Ishikawa (cell line): ENCODE measurements at regions not wholly inside any gene's neighbourhood (a gene's known extent, or its start where the extent isn't known, plus 50 kb on each side); places are given as distances from the start of the nearest gene placed in this dataset.

Source experiments
- CEBPB ChIP-seq: IDR thresholded peaks from 2 replicates; pipeline ENCODE4 v1.6.1; 2012
- CREB1 ChIP-seq: IDR thresholded peaks from 2 replicates; pipeline ENCODE4 v1.6.1; 2012; ENCODE audit warnings: low read depth
- EGR1 ChIP-seq: IDR thresholded peaks from 2 replicates; pipeline ENCODE4 v1.6.1; 2012
- EP300 ChIP-seq: IDR thresholded peaks from 2 replicates; pipeline ENCODE4 v1.6.1; 2012; ENCODE audit warnings: borderline replicate concordance
- FOXM1 ChIP-seq: IDR thresholded peaks from 2 replicates; pipeline ENCODE4 v1.6.1; 2012; ENCODE audit warnings: low read depth, borderline replicate concordance
- NFIC ChIP-seq: IDR thresholded peaks from 2 replicates; pipeline ENCODE4 v1.6.1; 2012
- RAD21 ChIP-seq: IDR thresholded peaks from 2 replicates; pipeline ENCODE4 v1.6.1; 2012; ENCODE audit warnings: low read depth
- TAF1 ChIP-seq: IDR thresholded peaks from 2 replicates; pipeline ENCODE4 v1.6.1; 2012; ENCODE audit warnings: low read depth, mild to moderate bottlenecking
- TEAD4 ChIP-seq: IDR thresholded peaks from 2 replicates; pipeline ENCODE4 v1.6.1; 2012
- YY1 ChIP-seq: IDR thresholded peaks from 2 replicates; pipeline ENCODE4 v1.6.1; 2012; ENCODE audit warnings: low read depth
- TF ChIP-seq, protein P1 (sequence below): IDR thresholded peaks from 2 replicates; pipeline ENCODE4 v1.6.1; 2012; ENCODE audit warnings: low read depth, mild to moderate bottlenecking
- TF ChIP-seq, protein P2 (sequence below): IDR thresholded peaks from 2 replicates; pipeline ENCODE4 v1.6.1; 2012

DNA sequence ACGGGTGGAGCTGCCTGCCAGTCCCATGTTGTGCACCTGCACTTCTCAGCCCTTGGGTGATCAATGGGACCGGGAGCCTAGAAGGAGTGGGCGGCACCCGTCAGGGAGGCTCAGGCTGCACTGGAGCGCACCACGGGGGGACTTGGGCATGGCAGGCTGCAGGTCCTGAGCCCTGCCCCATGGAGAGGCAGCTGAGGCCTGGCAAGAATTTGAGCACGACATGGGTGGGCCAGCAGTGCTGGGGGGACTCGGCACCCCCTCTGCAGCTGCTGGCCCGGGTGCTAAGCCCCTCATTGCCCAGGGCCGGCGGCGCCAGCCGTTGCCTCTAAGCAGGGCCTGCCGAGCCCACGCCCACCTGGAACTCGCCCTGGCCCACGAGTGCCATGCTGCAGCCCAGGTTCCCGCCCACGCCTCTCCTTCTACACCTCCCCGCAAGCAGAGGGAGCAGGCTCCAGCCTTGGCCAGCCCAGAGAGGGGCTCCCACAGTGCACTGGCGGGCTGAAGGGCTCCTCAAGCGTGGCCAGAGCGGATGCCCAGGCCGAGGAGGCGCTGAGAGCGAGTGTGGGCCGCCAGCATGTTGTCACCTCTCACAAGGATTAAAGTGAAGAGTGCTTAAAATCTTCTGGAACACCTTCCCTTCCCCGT is 372.0 kb downstream of the ETS1 start:
- TF ChIP-seq EP300, result no peak
- TF ChIP-seq, protein P1, sequence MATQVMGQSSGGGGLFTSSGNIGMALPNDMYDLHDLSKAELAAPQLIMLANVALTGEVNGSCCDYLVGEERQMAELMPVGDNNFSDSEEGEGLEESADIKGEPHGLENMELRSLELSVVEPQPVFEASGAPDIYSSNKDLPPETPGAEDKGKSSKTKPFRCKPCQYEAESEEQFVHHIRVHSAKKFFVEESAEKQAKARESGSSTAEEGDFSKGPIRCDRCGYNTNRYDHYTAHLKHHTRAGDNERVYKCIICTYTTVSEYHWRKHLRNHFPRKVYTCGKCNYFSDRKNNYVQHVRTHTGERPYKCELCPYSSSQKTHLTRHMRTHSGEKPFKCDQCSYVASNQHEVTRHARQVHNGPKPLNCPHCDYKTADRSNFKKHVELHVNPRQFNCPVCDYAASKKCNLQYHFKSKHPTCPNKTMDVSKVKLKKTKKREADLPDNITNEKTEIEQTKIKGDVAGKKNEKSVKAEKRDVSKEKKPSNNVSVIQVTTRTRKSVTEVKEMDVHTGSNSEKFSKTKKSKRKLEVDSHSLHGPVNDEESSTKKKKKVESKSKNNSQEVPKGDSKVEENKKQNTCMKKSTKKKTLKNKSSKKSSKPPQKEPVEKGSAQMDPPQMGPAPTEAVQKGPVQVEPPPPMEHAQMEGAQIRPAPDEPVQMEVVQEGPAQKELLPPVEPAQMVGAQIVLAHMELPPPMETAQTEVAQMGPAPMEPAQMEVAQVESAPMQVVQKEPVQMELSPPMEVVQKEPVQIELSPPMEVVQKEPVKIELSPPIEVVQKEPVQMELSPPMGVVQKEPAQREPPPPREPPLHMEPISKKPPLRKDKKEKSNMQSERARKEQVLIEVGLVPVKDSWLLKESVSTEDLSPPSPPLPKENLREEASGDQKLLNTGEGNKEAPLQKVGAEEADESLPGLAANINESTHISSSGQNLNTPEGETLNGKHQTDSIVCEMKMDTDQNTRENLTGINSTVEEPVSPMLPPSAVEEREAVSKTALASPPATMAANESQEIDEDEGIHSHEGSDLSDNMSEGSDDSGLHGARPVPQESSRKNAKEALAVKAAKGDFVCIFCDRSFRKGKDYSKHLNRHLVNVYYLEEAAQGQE, result no peak
- no peak for TF ChIP-seq RAD21
- no peak for TF ChIP-seq EGR1
- no peak for TF ChIP-seq CEBPB
- no peak for TF ChIP-seq CREB1
- no peak for TF ChIP-seq TAF1
- no peak for TF ChIP-seq TEAD4
- TF ChIP-seq, protein P2, sequence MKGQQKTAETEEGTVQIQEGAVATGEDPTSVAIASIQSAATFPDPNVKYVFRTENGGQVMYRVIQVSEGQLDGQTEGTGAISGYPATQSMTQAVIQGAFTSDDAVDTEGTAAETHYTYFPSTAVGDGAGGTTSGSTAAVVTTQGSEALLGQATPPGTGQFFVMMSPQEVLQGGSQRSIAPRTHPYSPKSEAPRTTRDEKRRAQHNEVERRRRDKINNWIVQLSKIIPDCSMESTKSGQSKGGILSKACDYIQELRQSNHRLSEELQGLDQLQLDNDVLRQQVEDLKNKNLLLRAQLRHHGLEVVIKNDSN, result no peak
- no peak for TF ChIP-seq NFIC
- TF ChIP-seq YY1, result no peak
- no peak for TF ChIP-seq FOXM1
